Ishikawa (cell line): ENCODE measurements at regions not wholly inside any gene's neighbourhood (a gene's known extent, or its start where the extent isn't known, plus 50 kb on each side); places are given as distances from the start of the nearest gene placed in this dataset.

Experiments used
- CEBPB ChIP-seq: IDR thresholded peaks from 2 replicates; pipeline ENCODE4 v1.6.1; 2012
- CREB1 ChIP-seq: IDR thresholded peaks from 2 replicates; pipeline ENCODE4 v1.6.1; 2012; ENCODE audit warnings: low read depth
- EGR1 ChIP-seq: IDR thresholded peaks from 2 replicates; pipeline ENCODE4 v1.6.1; 2012
- EP300 ChIP-seq: IDR thresholded peaks from 2 replicates; pipeline ENCODE4 v1.6.1; 2012; ENCODE audit warnings: borderline replicate concordance
- FOXM1 ChIP-seq: IDR thresholded peaks from 2 replicates; pipeline ENCODE4 v1.6.1; 2012; ENCODE audit warnings: low read depth, borderline replicate concordance
- MAX ChIP-seq: IDR thresholded peaks from 2 replicates; pipeline ENCODE4 v1.6.1; 2012
- NFIC ChIP-seq: IDR thresholded peaks from 2 replicates; pipeline ENCODE4 v1.6.1; 2012
- RAD21 ChIP-seq: IDR thresholded peaks from 2 replicates; pipeline ENCODE4 v1.6.1; 2012; ENCODE audit warnings: low read depth
- REST ChIP-seq: IDR thresholded peaks from 2 replicates; pipeline ENCODE4 v1.6.1; 2012; ENCODE audit warnings: low read depth, mild to moderate bottlenecking
- TAF1 ChIP-seq: IDR thresholded peaks from 2 replicates; pipeline ENCODE4 v1.6.1; 2012; ENCODE audit warnings: low read depth, mild to moderate bottlenecking
- TCF12 ChIP-seq: IDR thresholded peaks from 2 replicates; pipeline ENCODE4 v1.6.1; 2012; ENCODE audit warnings: low read depth
- TEAD4 ChIP-seq: IDR thresholded peaks from 2 replicates; pipeline ENCODE4 v1.6.1; 2012
- USF1 ChIP-seq: IDR thresholded peaks from 2 replicates; pipeline ENCODE4 v1.6.1; 2012
- YY1 ChIP-seq: IDR thresholded peaks from 2 replicates; pipeline ENCODE4 v1.6.1; 2012; ENCODE audit warnings: low read depth
- ZBTB7A ChIP-seq: IDR thresholded peaks from 2 replicates; pipeline ENCODE4 v1.6.1; 2012; ENCODE audit warnings: low read depth

GRCh38 chrX:5568934-5569333 lies 659.7 kb downstream of the NLGN4X start:
- no peak for TF ChIP-seq RAD21
- TF ChIP-seq TCF12: no peak
- TF ChIP-seq EGR1: no peak

GRCh38 chrX:5559386-5559785 lies 669.3 kb downstream of the NLGN4X start:
- TF ChIP-seq RAD21 (no peak), CREB1 (no peak), FOXM1 (no peak), TEAD4 (no peak), EP300 (no peak), YY1 (no peak), USF1 (no peak)

- TF ChIP-seq TEAD4 (no peak), TAF1 (no peak), TCF12 (no peak), CREB1 (no peak), USF1 (no peak)
Measured at GRCh38 chrX:5549512-5549911, 679.2 kb downstream of the NLGN4X start.

GRCh38 chrX:5537098-5537497 lies 691.6 kb downstream of the NLGN4X start:
- TF ChIP-seq EGR1: no peak
- no peak for TF ChIP-seq REST
- no peak for TF ChIP-seq TEAD4
- TF ChIP-seq MAX: no peak
- no peak for TF ChIP-seq ZBTB7A
- no peak for TF ChIP-seq NFIC
- TF ChIP-seq YY1: no peak
- no peak for TF ChIP-seq RAD21

GRCh38 chrX:5536261-5536660 lies 692.4 kb downstream of the NLGN4X start:
- no peak for TF ChIP-seq CEBPB
- TF ChIP-seq TCF12: no peak
- no peak for TF ChIP-seq TEAD4
- no peak for TF ChIP-seq TAF1
- no peak for TF ChIP-seq EP300
- TF ChIP-seq RAD21: no peak
- TF ChIP-seq MAX: no peak
- no peak for TF ChIP-seq REST
- no peak for TF ChIP-seq FOXM1
- TF ChIP-seq USF1: no peak
- no peak for TF ChIP-seq NFIC

- no peak for TF ChIP-seq ZBTB7A
- TF ChIP-seq NFIC: no peak
- no peak for TF ChIP-seq REST
- no peak for TF ChIP-seq EGR1
- no peak for TF ChIP-seq RAD21
- TF ChIP-seq MAX: no peak
- no peak for TF ChIP-seq EP300
- no peak for TF ChIP-seq TEAD4
- TF ChIP-seq TAF1: no peak
- TF ChIP-seq CEBPB: no peak
- no peak for TF ChIP-seq FOXM1
- TF ChIP-seq CREB1: no peak
- no peak for TF ChIP-seq USF1
Measured at GRCh38 chrX:5528057-5528456, 700.6 kb downstream of the NLGN4X start.
